ENCODE measurements at regions not wholly inside any gene's neighbourhood (a gene's known extent, or its start where the extent isn't known, plus 50 kb on each side); places are given as distances from the start of the nearest gene placed in this dataset.

DNA sequence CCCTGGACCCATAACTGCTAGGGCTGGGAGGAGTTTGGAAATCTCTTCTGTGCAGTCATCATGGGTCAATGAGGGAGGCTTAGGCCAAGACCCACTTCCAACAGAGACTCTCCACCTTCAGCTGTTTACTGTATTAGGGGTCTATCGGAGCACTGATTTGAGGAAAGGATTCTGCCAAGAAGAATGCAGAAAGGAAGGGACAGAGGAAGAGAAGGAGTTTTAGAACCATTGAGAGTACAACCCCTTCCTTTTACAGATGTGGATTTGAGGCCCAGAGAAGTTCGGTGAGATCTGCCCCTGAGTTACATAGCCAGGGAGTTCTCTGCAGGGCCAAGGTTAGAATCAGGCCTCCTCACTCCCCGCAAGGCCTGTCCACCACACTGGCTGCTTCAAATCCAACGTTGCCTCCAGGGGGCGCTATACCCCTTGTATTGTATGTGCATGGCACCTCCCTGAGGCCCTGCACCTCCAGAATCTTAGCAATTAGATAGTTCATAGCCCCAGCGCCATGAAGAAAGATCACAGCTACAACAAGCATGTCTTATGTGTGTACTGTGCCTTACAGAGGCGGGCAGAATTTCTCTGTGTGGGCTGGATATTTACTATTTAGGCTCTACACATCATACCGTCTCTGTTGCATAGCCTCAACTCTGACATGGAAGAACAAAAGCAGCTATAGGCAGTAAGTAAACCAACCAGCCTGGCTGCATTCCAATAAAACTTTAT, 246.8 kb downstream of the SKIDA1 start:
- TF ChIP-seq, protein P1, sequence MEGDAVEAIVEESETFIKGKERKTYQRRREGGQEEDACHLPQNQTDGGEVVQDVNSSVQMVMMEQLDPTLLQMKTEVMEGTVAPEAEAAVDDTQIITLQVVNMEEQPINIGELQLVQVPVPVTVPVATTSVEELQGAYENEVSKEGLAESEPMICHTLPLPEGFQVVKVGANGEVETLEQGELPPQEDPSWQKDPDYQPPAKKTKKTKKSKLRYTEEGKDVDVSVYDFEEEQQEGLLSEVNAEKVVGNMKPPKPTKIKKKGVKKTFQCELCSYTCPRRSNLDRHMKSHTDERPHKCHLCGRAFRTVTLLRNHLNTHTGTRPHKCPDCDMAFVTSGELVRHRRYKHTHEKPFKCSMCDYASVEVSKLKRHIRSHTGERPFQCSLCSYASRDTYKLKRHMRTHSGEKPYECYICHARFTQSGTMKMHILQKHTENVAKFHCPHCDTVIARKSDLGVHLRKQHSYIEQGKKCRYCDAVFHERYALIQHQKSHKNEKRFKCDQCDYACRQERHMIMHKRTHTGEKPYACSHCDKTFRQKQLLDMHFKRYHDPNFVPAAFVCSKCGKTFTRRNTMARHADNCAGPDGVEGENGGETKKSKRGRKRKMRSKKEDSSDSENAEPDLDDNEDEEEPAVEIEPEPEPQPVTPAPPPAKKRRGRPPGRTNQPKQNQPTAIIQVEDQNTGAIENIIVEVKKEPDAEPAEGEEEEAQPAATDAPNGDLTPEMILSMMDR (IDR thresholded peaks at IDR 0.05) = peak; percentile 80
- TF ChIP-seq SIN3A (IDR thresholded peaks at IDR 0.05; ENCODE audit: borderline replicate concordance, insufficient read depth, low read depth, low read length) (no peak), POLR2AphosphoS5 (IDR thresholded peaks at IDR 0.05; ENCODE audit: low read depth, low read length) (peak; percentile 21; the same call in 1 of the 2 replicates), TCF7L2 (IDR thresholded peaks at IDR 0.05; ENCODE audit: low read depth, low read length) (0 out of 2 replicates have a peak, but pooled peaks have one; percentile 29)
- TF ChIP-seq, protein P2, sequence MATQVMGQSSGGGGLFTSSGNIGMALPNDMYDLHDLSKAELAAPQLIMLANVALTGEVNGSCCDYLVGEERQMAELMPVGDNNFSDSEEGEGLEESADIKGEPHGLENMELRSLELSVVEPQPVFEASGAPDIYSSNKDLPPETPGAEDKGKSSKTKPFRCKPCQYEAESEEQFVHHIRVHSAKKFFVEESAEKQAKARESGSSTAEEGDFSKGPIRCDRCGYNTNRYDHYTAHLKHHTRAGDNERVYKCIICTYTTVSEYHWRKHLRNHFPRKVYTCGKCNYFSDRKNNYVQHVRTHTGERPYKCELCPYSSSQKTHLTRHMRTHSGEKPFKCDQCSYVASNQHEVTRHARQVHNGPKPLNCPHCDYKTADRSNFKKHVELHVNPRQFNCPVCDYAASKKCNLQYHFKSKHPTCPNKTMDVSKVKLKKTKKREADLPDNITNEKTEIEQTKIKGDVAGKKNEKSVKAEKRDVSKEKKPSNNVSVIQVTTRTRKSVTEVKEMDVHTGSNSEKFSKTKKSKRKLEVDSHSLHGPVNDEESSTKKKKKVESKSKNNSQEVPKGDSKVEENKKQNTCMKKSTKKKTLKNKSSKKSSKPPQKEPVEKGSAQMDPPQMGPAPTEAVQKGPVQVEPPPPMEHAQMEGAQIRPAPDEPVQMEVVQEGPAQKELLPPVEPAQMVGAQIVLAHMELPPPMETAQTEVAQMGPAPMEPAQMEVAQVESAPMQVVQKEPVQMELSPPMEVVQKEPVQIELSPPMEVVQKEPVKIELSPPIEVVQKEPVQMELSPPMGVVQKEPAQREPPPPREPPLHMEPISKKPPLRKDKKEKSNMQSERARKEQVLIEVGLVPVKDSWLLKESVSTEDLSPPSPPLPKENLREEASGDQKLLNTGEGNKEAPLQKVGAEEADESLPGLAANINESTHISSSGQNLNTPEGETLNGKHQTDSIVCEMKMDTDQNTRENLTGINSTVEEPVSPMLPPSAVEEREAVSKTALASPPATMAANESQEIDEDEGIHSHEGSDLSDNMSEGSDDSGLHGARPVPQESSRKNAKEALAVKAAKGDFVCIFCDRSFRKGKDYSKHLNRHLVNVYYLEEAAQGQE (IDR thresholded peaks at IDR 0.05; ENCODE audit: insufficient read depth in 1 of 2, low read depth in 2 of 2, low read length in 1 of 2) = no peak
